GM12874 (cell line): ENCODE measurements at regions not wholly inside any gene's neighbourhood (a gene's known extent, or its start where the extent isn't known, plus 50 kb on each side); places are given as distances from the start of the nearest gene placed in this dataset.

Experiments
- CTCF ChIP-seq: IDR thresholded peaks from 2 replicates; pipeline ENCODE4 v1.5.1; 2011; ENCODE audit warnings: low read depth, mild to moderate bottlenecking, control low read depth, low read length, moderate library complexity; ENCODE audit not compliant: insufficient read depth

DNA sequence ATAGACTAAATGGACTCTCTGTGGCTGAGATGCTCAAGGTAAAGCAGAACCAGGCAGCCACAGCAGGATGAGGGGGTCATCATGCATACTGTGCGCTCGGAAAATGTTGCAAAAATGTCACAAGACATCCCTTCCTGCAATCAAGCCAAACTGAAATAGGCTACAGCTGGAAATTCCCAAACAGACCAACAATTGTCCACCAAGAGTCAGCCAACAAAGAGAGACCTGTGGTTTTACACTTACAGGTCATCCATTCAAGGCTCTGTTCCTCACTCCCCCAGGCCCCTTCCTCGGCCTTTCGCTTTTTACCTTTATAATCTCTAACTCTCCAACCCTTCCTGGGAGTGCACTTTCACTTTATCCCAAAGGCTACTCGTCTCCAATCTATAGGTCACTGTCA, 1066.9 kb downstream of the TSN start:
- TF ChIP-seq CTCF, result no peak

- no peak for TF ChIP-seq CTCF
Observed at GRCh38 chr2:122830157-122830556, 1074.7 kb downstream of the TSN start.

GRCh38 chr2:122831649-122832048, 1076.2 kb downstream of the TSN start:
- no peak for TF ChIP-seq CTCF

DNA sequence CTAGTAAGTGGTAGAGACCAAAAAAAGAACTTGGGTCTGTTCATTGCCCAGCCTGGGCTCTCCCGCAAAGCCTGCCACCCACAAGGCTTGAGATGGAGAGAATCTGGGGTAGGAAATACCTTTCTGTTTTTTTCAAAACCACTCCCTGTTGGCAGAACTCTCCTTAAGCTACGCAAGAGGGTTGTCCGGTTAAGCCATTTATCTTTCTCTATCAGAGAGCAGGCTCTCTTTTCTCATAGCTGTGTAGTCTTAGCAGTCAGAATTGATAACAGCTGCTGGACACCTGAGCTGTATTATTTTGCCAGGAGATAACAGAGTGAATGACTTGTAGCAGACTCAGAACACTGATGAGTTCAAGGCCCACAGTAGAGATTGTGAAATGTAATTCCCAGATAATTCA, 1088.1 kb downstream of the TSN start:
- no peak for TF ChIP-seq CTCF

DNA sequence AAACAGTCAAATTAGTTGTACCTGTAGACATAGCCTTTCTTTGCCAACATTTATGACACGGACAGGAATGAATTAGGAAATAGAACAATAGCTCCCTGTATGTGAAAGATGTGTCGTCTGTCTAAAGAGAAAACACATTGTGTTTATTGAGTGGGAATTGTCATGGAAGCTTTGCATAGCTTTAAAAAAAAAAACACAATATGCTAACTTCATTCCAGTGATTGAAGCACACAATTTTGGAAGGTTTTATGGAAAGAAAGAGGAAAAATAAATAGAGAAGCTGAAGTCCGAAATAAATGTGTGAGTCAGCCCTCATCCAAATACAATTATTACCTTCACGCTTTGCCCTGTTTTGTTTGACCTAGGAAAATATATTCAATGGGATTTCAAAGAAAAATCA, 1095.7 kb downstream of the TSN start:
- no peak for TF ChIP-seq CTCF

- TF ChIP-seq CTCF, result no peak
Observed at GRCh38 chr2:122851972-122852531, 1096.6 kb downstream of the TSN start.

DNA sequence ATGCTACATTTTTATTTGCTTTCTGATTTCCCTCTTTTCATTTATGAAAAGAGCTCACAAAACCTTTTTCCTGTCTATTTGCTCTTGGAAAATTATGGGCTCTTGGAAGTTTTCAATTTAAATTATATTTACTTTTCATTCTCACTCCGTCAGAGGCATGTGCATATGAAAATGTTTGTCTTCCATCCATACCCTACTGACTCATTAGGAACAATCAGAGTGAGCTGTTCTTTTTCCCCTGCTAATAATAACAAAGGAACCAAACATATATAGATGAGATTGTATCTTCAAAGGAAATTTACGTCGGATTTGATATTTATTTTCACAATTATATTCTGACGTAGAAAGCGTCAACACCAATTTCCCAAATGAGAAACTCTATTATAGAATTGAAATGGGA, 1101.2 kb downstream of the TSN start:
- TF ChIP-seq CTCF, result no peak
